ENCODE measurements at regions not wholly inside any gene's neighbourhood (a gene's known extent, or its start where the extent isn't known, plus 50 kb on each side); places are given as distances from the start of the nearest gene placed in this dataset.

- no peak for TF ChIP-seq CBX5 (IDR thresholded peaks at IDR 0.05; ENCODE audit: low read depth, low read length)
- no peak for TF ChIP-seq CTCF (IDR thresholded peaks at IDR 0.05; ENCODE audit: control extremely low read depth in 1 of 3, insufficient read depth in 1 of 3, low read depth in 1 of 3, low read length in 3 of 3)
- TF ChIP-seq POLR2AphosphoS5 (IDR thresholded peaks at IDR 0.05; ENCODE audit: low read depth, low read length) = no peak
Measured at GRCh38 chr11:69887330-69887729, 68.1 kb upstream of the FGF3 start.
